Adrenal gland (tissue), 9 donors: ENCODE measurements at regions not wholly inside any gene's neighbourhood (a gene's known extent, or its start where the extent isn't known, plus 50 kb on each side); places are given as distances from the start of the nearest gene placed in this dataset.
A peak's percentile ranks its signal among the peaks of the same experiment; 100 is the strongest.

Experiments used
- DNase-seq, 7 donors: peaks; one replicate each; pipeline ENCODE4 v3.0.0-alpha.2; 2019 to 2020
- H3K27ac ChIP-seq, 5 donors: fragments of 200-600 bp; sonication (generic) in 4 of 5; 1 replicate in 3 of 5; 2 replicates in 2 of 5; pipeline versions ENCODE4 v1.5.1 to v1.8.0; 2016 to 2020; ENCODE audit warnings: mild to moderate bottlenecking in 1 of 5
- H3K27me3 ChIP-seq: fragments of 200-600 bp; 2 replicates; pipeline ENCODE4 v1.8.0; 2021
- H3K36me3 ChIP-seq, 2 donors: fragments of 200-600 bp; replicated peaks in 1 of 2; 1 replicate in 1 of 2; 2 replicates in 1 of 2; pipeline versions ENCODE4 v1.5.1 to v1.8.0; 2018 to 2022
- H3K4me1 ChIP-seq, 2 donors: fragments of 200-600 bp; replicated peaks in 1 of 2; 1 replicate in 1 of 2; 2 replicates in 1 of 2; pipeline versions ENCODE4 v1.5.1 to v1.8.0; 2018 to 2021
- H3K4me3 ChIP-seq, 4 donors: fragments of 200-600 bp; sonication (generic) in 3 of 4; one replicate each; pipeline ENCODE4 v1.5.1; 2016 to 2018
- H3K9me3 ChIP-seq, 3 donors: fragments of 200-600 bp; sonication (generic) in 1 of 3; replicated peaks in 1 of 3; 1 replicate in 2 of 3; 2 replicates in 1 of 3; pipeline versions ENCODE4 v1.5.1 to v1.8.0; 2016 to 2021
- POLR2A ChIP-seq, 2 donors: fragments of 450-650 bp; IDR thresholded peaks; one replicate each; pipeline ENCODE4 v1.6.1; 2017; ENCODE audit warnings: antibody characterized with exemption in 2 of 2, mild to moderate bottlenecking in 2 of 2, moderate library complexity in 1 of 2
- WGBS, 4 donors: extraction: QIAGEN DNeasy Blood & Tissue Kit in 2 of 4; methylation state at CpG; one replicate each; pipeline versions ENCODE4 v1.1.5 to v1.1.7; 2013 to 2017; 5-methylcytosine and 5-hydroxymethylcytosine counted together
- intact Hi-C, 2 donors: fragments of 100-400 bp; cut with DNase I; formaldehyde crosslinking; loops; one replicate each; pipeline versions ENCODE4 v1.14.1 to v1.15.0; 2022 to 2023
- TF ChIP-seq, protein P1 (sequence below), 6 experiments: fragments of 450-650 bp in 4 of 6; fragments of 200-600 bp in 2 of 6; sonication (generic) in 1 of 6; IDR thresholded peaks; 1 replicate in 5 of 6; 2 replicates in 1 of 6; pipeline versions ENCODE4 v1.5.1 to v1.8.0; 2016 to 2021; ENCODE audit warnings: antibody characterized with exemption in 6 of 6, mild to moderate bottlenecking in 2 of 6, moderate library complexity in 1 of 6
- donor health status: healthy with polysubstance abuse.
- donor health status: Bipolar disorder and iron deficiency.
- donor health status: DM: yes; HTN: yes; CAD: no.
- donor health status: DM: no; HTN: no; CAD: no.
- donor health status: DM: no; HTN: no; CAD: no.

GRCh38 chr20:2208897-2209296 lies 86.9 kb upstream of the TGM3 start:
- Histone ChIP-seq H3K27ac (no peak overlapping the region), H3K9me3 (no peaks in the 10 kb centered on the region), H3K4me3 (no peak overlapping the region), H3K27me3 (no peaks in the 10 kb centered on the region), H3K36me3 (no peaks in the 10 kb centered on the region), H3K4me1 (peaks cover 0 to 6% of the 10 kb centered on the region in 2 donors)
- DNase-seq: no peak
- no peak for TF ChIP-seq POLR2A (IDR thresholded peaks at IDR 0.05)
- TF ChIP-seq, protein P1, sequence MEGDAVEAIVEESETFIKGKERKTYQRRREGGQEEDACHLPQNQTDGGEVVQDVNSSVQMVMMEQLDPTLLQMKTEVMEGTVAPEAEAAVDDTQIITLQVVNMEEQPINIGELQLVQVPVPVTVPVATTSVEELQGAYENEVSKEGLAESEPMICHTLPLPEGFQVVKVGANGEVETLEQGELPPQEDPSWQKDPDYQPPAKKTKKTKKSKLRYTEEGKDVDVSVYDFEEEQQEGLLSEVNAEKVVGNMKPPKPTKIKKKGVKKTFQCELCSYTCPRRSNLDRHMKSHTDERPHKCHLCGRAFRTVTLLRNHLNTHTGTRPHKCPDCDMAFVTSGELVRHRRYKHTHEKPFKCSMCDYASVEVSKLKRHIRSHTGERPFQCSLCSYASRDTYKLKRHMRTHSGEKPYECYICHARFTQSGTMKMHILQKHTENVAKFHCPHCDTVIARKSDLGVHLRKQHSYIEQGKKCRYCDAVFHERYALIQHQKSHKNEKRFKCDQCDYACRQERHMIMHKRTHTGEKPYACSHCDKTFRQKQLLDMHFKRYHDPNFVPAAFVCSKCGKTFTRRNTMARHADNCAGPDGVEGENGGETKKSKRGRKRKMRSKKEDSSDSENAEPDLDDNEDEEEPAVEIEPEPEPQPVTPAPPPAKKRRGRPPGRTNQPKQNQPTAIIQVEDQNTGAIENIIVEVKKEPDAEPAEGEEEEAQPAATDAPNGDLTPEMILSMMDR (IDR thresholded peaks at IDR 0.05): no peak
- 74 to 87% (median 79%) methylated on average over 3 of the region's 3 CpGs for WGBS, 4 donors
- intact Hi-C loops: loop anchor here in 1 of 2 donors (10.0 kb wide), 1 partner anchor 246 kb away; no protein-coding TSS in a partner anchor

DNA sequence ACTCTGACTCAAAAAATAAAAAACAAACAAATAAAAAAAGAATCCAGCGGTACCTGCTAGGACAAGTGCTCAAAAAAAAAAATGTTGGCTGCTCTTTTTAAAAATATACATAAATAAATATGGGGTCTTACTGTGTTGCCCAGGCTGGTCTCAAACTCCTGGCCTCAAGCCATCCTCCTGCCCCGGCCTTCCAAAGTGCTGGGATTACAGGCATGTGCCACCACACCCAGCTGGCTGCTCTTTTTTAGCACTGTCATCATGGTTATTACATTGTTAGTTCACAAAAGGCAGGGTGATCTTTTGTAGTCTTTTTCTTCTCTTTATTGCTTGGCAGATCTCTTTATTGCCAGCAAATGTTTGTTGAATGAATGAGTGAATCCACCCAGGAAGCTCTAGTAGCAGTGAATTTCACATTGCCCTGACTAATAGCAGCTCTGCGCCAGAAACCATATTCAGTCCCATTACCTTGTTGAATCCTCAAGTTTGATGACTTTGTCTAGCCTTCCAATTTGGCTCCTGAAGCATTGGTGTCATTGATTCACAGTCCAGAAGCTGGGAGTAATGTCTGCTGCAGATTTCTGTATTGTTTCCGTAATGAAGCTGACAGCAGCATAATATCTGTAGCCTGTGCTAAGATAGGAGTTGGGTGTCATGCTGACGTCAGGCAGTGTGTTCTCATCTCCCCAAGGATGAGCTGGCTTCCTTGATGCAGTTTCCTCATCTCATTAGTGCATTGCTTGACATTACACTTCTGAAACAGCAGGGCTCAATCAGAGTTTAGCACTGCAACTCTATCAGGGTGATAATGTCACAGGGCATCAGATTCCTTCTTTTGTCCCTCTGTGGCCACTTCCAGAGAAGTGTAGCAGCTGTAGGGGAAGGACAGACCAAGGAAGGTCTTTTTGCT lies 84.9 kb upstream of the TGM3 start:
- WGBS, 4 donors: 62 to 74% (median 67%) methylated on average over 5 of the region's 5 CpGs
- H3K27me3 ChIP-seq: no peaks in the 10 kb centered on the region
- H3K9me3 ChIP-seq: no peaks in the 10 kb centered on the region
- no peaks in the 10 kb centered on the region for H3K36me3 ChIP-seq
- intact Hi-C loops: no loop called here
- DNase-seq: peak in 6 of 7 donors; percentile 23 to 70 (median 41)
- H3K27ac ChIP-seq: no peak overlapping the region
- TF ChIP-seq, protein P1 (IDR thresholded peaks at IDR 0.05): peak in 2 of 6 experiments; percentile 2 to 16
- TF ChIP-seq POLR2A (IDR thresholded peaks at IDR 0.05): no peak
- H3K4me1 ChIP-seq: peaks cover 0 to 6% of the 10 kb centered on the region in 2 donors
- H3K4me3 ChIP-seq: no peak overlapping the region

DNA sequence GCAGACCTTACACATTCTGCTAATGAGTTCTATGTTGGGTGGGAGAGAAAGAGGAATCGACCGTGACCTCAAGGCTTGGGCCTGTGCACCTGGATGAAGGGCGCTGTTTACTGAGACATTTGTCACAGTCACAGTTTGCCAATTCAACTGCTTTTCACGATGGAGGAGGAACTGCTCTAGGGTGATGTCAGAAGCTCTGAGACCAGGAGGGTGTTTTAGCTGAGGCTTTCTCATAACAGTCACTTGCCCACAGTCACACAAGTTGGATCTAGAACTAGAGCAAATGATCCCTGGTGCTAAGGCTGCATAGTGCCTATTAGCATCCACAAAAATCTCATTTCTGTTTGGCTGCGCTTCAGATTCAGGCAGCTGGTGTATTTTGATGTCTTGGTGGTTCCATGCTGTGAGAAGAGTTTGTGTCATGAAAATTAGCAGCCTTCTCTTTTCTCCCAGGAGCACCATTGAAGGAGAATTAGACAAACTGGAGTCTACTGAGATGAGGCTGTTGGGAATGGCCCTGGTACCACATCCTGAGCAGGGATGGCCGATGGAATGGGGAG lies 83.3 kb upstream of the TGM3 start:
- Histone ChIP-seq H3K27ac (no peak overlapping the region), H3K36me3 (no peaks in the 10 kb centered on the region), H3K4me1 (no peaks in the 10 kb centered on the region), H3K27me3 (no peaks in the 10 kb centered on the region), H3K4me3 (no peak overlapping the region), H3K9me3 (no peaks in the 10 kb centered on the region)
- DNase-seq: no peak
- intact Hi-C loops: no loop called here
- TF ChIP-seq POLR2A (IDR thresholded peaks at IDR 0.05): no peak
- TF ChIP-seq, protein P1 (IDR thresholded peaks at IDR 0.05): no peak
- WGBS, 4 donors: 84 to 88% (median 86%) methylated on average over 6 of the region's 6 CpGs

DNA sequence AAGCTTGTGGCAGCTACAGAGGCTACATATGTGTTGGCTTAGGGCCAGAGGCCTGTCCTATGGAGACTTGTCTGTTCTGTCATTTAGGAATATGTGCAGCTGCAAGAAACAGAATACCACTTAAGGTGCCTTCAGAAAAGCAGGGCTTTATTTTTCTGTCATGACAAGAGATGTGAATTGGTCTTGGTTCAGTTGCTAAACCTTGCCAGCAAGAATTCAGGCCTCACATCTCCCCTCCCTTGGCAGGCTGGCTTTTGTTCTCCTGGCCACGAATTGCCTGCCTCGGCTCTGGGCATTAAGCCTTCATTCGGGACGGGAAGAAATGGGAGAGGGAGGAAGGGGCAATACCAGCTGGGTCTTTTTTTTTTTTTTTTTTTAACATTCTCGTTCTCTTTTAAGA lies 82.4 kb upstream of the TGM3 start:
- intact Hi-C loops: no loop called here
- no peaks in the 10 kb centered on the region for H3K9me3 ChIP-seq
- WGBS, 4 donors: 54 to 87% (median 71%) methylated on average over 5 of the region's 5 CpGs
- DNase-seq: no peak
- no peak overlapping the region for H3K4me3 ChIP-seq
- no peaks in the 10 kb centered on the region for H3K27me3 ChIP-seq
- H3K36me3 ChIP-seq: no peaks in the 10 kb centered on the region
- H3K4me1 ChIP-seq: no peaks in the 10 kb centered on the region
- no peak overlapping the region for H3K27ac ChIP-seq
- TF ChIP-seq, protein P1 (IDR thresholded peaks at IDR 0.05): no peak
- TF ChIP-seq POLR2A (IDR thresholded peaks at IDR 0.05): no peak
